Neural progenitor cell (in vitro differentiated cells): ENCODE measurements at regions not wholly inside any gene's neighbourhood (a gene's known extent, or its start where the extent isn't known, plus 50 kb on each side); places are given as distances from the start of the nearest gene placed in this dataset.

Source experiments
- EZH2 ChIP-seq: fragments of 200-600 bp; sonication (generic); IDR thresholded peaks from 2 replicates; pipeline ENCODE4 v1.6.1; 2017; ENCODE audit warnings: antibody characterized with exemption, mild to moderate bottlenecking, moderate library complexity
- TF ChIP-seq, protein P1 (sequence below): fragments of 200-600 bp; sonication (generic); IDR thresholded peaks from 2 replicates; pipeline ENCODE4 v1.5.1; 2017; ENCODE audit warnings: antibody characterized with exemption, mild to moderate bottlenecking

- TF ChIP-seq, protein P1, sequence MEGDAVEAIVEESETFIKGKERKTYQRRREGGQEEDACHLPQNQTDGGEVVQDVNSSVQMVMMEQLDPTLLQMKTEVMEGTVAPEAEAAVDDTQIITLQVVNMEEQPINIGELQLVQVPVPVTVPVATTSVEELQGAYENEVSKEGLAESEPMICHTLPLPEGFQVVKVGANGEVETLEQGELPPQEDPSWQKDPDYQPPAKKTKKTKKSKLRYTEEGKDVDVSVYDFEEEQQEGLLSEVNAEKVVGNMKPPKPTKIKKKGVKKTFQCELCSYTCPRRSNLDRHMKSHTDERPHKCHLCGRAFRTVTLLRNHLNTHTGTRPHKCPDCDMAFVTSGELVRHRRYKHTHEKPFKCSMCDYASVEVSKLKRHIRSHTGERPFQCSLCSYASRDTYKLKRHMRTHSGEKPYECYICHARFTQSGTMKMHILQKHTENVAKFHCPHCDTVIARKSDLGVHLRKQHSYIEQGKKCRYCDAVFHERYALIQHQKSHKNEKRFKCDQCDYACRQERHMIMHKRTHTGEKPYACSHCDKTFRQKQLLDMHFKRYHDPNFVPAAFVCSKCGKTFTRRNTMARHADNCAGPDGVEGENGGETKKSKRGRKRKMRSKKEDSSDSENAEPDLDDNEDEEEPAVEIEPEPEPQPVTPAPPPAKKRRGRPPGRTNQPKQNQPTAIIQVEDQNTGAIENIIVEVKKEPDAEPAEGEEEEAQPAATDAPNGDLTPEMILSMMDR, result no peak
- no peak for TF ChIP-seq EZH2
Observed at GRCh38 chr5:24364711-24365110, 280.1 kb downstream of the CDH10 start.
